Fibroblast of lung (primary cell): ENCODE measurements at regions not wholly inside any gene's neighbourhood (a gene's known extent, or its start where the extent isn't known, plus 50 kb on each side); places are given as distances from the start of the nearest gene placed in this dataset.

Experiments used
- CTCF ChIP-seq, 2 donors: IDR thresholded peaks in 1 of 2; conservative IDR thresholded peaks in 1 of 2; 1 replicate in 1 of 2; 2 replicates in 1 of 2; pipeline ENCODE4 v1.5.1; 2011 to 2012; ENCODE audit warnings: low read length in 2 of 2, control low read depth in 1 of 2, inconsistent platforms in 1 of 2, low read depth in 1 of 2, mild to moderate bottlenecking in 1 of 2
- EZH2 ChIP-seq: IDR thresholded peaks from 2 replicates; pipeline ENCODE4 v1.5.1; 2012; ENCODE audit warnings: low read length, control low read depth, mild to moderate bottlenecking; ENCODE audit errors: missing control alignments

GRCh38 chr3:192064959-192065358, 604.0 kb downstream of the PYDC2 start:
- TF ChIP-seq CTCF (conservative IDR thresholded peaks at IDR 0.05 in 1 of 2, IDR thresholded peaks at IDR 0.05 in 1 of 2; ENCODE audit: low read depth in 1 of 2, low read length in 2 of 2), result no peak
- TF ChIP-seq EZH2, result no peak
